HPDE6-E6E7 (cell line): ENCODE measurements at regions not wholly inside any gene's neighbourhood (a gene's known extent, or its start where the extent isn't known, plus 50 kb on each side); places are given as distances from the start of the nearest gene placed in this dataset.
"Not testable (repeated sequence)": the region's sequence is repeated elsewhere in the genome, so short reads cannot be mapped to it uniquely, and the experiment has no call there.

Experiments
- DNase-seq: peaks from one replicate; pipeline ENCODE4 v3.0.0; 2011; ENCODE audit warnings: missing footprints; ENCODE audit errors: extremely low spot score

DNA sequence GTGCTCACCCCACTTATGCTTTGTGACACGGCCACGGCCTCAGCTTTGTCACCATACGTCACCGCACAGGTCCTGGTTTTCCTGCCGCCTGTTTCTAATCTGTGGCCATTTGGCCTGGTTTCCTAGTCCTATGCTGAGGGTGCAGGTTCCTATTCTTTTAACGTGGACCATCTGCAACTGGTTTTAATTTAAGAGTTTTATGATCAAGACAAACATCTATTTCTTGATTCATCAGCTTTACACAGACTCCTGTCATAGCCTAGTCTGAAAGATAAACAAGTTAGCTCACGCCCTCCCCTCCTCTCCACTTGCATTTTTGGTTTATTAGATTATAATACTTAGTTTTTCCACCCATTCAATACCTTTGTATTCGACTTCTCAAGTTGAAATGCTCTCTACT lies 97.5 kb upstream of the RPS6KA2 start:
- no peak for DNase-seq

DNA sequence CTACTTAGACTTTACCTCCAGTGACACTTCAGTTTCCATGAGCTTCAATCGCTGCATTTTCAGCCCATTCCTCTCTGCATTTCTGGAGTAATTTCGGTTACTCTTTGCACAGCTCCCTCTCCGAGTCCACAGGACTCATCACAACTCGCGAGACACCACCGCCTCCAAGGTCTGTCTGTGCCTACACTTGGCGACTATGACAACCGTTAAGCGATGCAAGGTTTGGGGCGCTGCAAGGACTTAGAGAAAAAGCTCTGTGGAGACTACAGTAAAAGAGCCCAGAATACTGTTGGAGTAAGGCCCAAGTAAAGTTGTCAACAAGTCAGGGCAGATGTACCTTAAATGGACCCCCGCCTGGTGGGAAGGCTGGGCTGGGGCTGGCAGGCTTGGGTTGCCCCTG lies 95.7 kb upstream of the RPS6KA2 start:
- no peak for DNase-seq

DNA sequence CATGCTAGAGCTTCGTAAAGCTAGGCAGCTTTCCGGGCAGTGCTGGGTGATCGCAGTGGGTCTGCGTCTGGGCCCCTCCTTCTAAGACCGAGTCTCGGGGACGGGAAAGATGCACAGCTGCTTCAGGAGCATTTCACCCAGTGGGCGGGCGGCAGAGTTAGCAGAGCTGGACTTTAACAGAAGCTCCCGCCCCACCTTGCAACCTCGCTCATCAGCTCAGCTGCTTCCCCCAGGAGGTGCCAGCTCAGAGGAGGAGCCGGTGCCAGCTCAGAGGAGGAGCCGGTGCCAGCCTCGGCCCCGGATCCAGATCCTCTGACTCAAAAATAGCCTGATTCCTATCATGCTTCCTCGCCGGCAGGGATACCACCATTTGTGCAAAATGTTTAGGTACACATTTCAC lies 94.5 kb upstream of the RPS6KA2 start:
- DNase-seq = no peak

DNA sequence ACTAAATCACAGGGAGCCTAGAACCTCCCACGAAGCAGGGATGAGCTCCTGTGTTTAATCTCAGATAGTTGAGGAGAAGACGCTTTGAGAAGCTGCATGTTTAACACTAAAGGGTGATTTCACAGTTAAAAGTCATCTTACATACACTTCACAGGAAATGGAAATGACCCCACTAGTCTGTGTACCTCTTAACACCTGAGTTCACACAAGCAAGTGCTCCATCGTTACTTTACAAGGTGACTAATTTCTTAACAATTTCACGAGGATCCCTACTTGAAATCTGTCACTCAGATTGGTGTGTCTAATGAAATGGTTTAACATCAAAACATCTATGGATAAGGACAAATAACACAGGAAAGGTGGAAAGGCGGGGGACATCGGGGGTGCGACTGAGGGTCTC lies 93.8 kb upstream of the RPS6KA2 start:
- no peak for DNase-seq

DNA sequence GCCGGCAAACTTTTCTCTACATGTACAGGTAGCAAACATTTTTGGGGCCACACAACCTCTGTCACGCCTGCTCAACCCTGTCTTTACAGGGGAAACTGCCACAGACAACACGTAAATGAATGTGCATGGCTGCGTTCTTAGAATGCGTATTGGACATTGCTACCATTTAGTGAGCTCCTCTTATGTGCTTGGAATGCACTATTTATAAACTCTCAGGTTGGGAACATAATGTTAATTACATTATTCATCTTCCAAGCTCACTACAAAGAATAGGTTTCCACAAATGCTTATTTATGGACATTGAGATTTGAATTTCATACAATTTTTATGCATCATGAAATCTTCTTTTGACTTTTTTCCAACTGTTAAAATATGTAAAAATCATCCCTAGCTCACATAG lies 92.0 kb upstream of the RPS6KA2 start:
- no peak for DNase-seq

DNA sequence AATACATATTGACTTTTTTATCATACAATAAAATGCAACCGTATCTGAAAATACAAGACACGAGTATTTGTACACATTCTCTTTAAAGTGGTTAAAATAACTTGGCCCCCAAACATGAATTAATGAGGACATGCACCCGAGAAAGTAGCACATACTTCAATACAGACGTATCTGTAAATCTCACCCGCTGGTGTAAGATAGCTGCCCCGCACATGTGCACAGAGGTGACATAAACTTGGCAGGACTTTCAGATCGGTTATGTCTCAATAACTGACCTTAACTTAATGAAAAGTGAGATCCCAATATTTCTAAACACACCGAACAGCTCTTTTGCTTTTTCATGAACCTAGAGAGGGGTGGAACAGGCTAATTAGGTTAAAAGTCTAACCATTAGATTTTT lies 91.5 kb upstream of the RPS6KA2 start:
- no peak for DNase-seq

DNA sequence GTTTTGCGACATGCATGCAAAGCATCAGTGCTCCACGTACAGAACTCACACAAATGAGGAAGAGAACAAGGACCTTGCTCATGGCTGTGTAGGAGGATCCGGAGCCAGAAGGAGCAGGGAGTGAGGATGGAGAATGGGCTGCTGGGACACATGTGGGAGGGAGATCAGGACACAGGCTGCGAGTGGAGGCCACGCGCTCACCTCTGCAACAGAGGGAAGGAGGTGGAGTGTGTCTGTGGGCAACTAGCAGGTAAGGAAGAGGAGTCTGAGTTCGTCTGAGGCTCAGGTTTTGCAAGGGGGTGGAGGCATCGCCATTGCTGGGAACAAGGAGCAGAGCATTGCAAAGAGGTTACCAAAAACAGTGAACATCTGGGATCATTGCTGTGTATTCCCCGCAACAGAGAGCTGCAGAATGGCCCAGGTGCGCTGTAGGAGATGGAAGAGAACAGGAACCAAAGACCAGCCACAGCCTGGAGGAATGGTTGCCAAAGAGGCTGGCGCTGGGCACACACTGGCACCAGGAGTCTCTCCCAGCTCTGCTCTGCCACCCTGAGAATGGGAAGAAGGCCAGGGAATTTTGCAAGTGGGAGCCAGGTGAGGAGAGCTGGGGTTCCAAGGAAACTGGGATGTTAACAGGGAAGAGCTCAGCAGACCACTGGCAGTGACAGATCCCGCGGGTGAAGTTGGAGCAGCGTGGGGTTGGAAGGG lies 90.0 kb upstream of the RPS6KA2 start:
- no peak for DNase-seq

DNA sequence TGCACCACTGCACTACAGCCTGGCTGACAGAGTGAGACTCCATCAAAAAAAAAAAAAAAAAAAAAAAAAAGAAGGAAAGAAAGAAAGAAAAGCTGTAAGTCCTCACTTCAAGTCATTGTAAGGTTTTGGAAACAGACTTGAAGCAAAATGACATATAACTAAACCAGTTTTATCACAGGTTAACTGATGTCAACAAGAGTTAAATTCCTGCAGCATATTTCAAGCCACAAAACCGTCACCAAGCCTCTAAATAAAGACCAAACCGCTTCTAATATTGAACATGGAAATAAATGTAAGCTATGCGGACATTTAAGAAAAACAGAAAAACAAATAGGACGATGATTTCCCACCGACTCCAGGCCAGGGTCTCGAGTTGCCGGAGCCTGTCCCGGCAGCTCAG lies 88.9 kb upstream of the RPS6KA2 start:
- no peak for DNase-seq

DNA sequence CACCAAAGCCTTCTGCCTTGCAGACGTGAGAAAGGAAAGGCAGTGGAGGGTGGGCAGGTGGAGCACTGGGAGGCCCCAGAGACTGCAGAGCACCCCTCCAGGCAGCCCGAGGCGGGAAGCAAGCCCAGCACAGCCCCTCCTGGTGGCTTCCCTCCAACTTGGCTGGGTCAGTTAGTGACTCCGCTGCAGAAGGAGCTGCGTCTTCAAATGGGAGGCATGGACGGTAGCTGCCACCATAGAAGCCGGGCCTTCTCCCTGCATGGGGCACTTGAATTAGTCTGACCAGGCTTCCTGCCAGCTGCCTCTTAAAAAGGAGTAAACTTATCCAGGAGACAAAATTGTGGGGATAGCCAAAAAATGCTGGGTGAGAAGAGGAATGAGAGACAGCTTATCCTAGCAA lies 88.0 kb upstream of the RPS6KA2 start:
- DNase-seq = no peak

DNA sequence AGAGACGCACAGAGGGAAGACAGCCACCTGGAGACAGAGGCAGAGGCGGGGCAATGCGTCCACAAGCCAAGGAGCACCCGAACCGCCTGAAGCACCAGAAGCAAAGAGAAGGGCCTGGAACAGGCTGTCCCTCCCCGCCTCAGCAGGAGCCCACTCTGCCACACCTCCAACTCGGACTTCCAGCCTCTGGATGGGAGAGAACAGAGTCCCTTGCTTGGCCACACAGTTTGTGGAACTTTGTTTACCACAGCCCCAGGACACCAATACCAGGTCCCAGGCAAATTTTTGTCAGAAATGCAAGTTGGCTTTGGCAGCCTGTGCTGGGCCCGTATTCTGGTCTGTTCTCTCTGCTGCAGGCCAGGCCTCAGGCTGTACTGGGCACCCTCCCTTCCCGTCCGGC lies 87.5 kb upstream of the RPS6KA2 start:
- no peak for DNase-seq

DNA sequence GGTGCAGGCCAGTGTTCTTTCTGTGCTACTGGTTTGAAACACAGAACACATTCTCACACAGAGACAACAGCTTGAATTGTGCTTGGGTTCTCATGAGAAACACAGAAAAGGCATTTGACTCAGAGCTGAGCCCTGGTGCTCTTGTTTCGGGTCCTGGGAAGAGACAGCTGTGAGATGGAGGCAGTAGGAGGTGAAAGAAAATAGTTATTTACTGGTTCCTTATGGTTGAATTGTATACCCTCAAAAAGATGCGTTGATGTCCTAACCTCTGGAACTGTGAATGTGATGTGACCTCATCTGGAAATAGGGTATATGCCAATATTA lies 87.1 kb upstream of the RPS6KA2 start:
- DNase-seq = no peak

DNA sequence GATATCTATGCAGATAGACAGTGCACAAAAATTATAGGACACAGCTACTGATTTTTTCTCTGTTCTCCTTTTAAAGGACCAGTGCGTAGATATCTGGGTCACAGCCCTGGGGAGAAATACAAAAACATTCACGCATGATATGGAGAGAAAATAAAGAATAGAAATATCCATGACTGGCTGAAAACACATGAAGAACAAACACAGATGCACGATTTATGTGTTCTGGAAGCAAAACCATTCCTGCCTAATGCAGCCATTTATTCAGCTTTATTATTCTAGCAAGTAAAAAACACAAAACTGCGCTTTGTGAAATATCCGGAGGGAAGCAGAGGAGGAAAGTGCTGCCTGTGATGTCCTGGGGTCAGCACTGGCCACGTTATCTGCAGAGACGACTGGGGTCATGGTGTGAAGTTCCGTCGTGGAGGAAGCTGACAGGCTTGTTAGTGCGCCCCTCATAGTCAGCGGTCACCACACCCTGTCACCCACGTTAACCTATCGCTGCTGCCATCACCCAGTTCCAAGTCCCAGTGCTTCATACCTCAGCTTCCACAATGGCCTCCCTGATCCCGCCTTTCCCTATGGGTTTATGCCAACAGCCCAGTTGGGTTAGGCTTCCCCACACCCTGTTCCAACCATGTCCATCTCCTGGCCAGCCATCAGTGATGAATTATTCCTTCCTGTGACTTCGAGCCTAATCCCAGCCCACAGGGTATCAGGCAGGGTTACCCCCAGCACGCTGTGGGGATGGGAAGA lies 86.6 kb upstream of the RPS6KA2 start:
- no peak for DNase-seq

DNA sequence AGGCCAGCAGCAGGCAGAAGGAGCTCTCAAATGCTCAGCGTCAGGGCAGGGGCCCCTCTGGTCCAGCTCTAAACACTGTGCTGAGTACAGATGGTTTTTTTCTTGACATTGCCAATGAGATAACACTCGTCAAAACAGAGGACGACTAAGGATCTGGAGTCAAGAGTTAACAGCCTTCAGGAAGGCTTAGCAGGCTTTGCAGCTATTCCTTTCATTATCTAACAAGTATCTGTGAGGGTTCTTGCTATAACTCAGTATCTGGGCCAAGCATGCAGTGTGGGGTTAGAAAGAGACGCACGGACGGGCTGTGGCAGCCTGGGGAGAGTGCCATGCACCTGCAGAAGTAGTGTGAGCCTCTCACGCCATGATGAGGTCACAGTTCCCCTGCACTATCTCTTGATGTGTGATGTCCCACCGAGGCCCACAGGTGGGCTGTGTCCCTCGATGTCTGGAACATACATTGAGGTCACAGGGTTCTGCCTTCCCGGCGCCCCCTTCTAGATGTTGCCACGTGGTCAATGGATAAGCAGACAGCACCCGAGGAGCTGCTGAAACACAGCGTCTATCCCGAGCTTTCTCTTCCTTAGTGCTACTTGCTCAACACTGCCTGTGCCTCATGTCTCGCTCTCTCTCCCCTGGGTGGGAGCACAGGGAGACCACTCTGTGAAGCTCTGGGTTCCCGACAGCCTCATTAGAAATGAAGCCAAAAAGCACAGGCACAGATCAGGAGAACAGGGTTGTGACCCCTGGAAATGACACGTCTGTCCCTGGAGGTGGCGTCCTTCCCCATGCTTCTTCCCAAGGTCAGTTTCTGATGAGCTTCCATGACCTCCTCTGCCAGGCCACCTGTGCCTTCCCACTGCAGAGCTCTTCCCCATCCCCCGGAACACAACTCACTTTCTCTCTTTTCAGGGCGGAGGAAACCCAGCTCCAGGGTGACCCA lies 85.5 kb upstream of the RPS6KA2 start:
- no peak for DNase-seq

DNA sequence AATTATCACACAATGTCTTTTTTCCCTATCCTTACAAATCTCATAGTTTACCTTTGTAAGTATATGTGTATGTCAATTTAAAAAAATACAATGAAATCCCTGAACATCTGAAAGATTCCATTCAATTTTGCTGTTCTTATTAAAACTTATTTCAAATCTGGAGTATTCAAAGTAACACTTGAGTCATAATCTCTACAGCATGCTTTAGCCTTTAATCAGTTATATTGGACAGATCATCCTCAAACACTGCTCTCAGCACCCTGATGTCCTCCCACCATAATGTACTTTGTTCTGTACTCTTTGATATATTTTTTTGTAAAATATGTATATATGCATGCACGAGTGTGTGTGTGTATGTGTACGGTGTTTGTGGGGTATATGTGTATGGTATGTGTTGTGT lies 83.0 kb upstream of the RPS6KA2 start:
- no peak for DNase-seq

DNA sequence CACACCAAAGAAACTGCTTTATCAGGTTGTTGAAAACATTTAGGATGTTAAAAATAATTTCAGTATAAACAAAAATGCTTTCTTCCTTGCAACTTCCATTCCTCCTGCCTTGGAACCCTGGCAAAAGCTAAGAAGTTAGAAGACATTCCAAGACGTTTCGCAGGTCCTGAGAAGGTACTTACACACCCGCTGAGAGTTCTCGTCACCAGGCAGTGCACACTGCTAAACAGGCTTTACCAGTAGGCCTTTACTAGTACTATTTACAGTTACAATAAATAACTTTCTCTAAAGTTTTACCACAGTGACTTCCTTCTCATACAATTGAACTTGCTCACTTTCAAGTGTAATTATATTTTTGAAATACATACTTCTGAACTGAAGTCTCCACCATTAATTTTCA lies 81.4 kb upstream of the RPS6KA2 start:
- DNase-seq = no peak

DNA sequence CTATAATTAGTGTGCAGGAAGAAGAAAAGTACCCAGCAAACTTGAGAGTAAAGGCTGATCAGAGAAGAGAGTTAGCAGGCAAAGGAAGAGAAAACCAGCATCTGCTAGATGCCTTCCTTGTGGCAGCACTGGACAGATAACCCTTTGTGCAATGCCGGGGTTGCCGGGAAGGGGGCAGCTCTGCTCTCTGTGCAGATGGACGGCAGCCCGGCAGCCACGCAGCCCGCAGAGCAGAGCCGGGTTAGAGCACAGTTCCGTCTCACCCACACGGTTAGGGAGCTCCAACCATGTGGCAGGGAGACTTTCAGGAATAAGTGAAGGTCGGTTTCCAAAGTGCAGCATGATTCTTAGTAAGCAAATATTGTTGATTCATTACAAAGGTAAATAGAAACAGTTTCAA lies 80.0 kb upstream of the RPS6KA2 start:
- peak; percentile 19 for DNase-seq

DNA sequence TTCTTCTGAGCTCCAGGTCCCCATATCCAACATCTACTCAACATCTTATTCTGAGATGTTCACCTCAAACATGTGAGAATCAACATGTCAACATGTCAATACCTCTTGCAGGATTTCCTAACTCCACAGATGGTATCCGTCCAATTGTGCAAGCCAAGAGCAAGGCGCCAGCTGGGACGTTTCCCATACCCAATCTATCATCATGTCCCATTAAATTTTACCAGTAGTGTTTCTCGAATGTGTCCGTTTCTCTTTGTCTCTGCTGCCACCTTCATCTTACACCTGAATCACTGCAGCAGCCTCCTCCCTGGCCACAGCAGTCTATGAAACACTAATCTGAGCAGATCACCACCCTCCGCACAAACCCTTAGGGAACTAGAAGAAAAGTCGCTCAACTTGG lies 78.0 kb upstream of the RPS6KA2 start:
- DNase-seq = no peak

DNA sequence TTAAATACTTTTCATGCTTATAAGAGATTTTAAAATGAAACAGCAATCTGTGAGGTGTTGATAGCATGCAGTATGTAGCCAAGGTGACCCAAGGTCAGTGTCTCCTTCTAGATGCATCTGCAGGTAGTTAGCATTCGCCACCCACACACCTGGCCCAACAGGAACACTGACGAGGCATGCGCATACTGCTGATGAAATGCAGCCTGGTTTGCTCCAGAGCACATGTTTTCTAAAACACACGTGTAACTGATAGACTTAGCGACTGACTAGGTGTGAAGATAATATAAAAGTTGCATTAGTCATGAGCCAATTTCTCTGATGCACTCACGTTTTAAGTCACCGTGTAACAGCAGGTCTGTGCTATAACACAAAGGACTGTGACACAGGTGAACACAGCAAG lies 77.1 kb upstream of the RPS6KA2 start:
- DNase-seq = no peak

DNA sequence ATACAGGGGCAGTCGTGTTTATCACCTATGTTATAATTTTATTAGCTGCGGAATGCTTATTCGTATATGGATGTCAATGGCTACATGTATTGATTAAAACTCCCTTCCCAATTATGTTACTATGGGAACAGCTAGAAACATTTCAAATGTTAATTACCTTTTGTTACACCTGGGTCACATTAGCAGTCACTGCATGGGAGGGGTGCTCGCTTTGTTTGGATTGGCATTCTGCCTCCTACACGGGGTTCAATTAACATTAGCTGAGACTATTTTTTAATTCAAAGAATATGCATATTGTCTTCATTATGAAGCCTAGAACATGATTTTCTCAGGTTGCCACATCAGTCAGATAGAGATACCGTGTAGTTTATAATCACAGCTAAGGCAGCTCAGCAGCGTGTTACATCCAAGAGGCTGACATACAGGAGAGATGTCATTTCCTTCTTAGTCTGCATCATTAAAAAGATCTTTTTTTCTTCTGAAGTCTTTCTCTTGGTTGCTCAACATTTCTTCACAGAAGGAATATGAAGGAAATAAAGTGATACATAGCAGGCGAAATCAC lies 76.2 kb upstream of the RPS6KA2 start:
- no peak for DNase-seq

DNA sequence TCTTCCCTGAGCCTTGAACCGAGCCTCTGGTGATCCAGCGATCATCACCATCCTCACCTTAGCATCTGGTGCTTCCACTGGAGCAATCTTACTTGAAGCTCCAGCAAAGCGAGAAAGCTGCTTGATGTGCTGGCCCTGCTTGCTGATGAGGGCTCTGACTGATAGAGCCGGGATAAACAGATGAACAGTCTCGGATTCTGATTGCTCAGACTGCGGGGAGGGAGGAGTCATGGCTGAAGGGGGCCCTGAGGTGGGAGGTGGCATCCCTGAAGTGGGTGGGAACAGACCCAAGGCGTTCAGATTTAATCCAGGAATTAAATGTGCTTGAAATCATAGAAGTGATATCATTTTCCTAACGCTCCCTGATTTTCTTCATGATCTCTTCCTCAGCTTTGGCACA lies 74.4 kb upstream of the RPS6KA2 start:
- not testable (repeated sequence) for DNase-seq

DNA sequence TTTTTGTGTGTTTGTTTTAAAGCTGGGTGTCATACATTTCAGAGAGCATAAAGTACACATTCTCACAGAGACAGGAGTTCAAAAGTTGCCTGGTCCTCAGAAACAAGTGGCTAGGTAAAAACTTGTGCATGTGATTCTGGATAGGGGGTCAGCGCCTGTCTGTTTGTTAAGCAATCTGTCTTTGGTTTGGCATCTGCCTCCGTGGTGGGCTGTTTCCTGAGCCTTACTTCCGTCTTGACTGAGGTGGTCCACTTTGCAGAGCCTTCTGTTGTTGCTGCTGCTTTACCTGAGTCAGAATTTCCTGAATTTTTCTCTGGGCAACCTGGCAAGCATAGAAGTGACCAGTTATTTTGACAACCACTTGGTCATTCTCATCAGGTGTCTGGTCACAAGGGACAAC lies 73.8 kb upstream of the RPS6KA2 start:
- not testable (repeated sequence) for DNase-seq

DNA sequence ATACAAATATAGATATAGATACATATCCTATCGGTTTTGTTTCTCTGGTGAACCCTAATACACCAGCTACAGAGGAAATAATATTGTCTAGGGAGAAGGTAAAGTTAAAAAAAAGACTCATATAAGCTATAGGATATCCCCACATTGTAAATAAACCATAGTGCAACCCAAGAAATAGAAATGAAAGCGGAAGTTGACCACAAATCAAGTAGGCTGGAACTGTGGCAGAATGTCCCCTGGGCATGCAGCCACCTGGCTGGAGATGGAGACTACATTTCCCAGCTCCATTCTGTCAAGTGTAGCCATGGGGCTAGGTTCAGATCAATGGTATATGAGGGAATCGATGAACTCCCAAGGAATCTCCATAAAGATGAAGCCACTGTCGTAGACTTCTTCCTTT lies 70.1 kb upstream of the RPS6KA2 start:
- DNase-seq = no peak
